Prostate gland (tissue), 2 donors: ENCODE measurements at regions not wholly inside any gene's neighbourhood (a gene's known extent, or its start where the extent isn't known, plus 50 kb on each side); places are given as distances from the start of the nearest gene placed in this dataset.

Experiments used
- POLR2A ChIP-seq: fragments of 450-650 bp; IDR thresholded peaks from one replicate; pipeline ENCODE4 v1.6.1; 2016; ENCODE audit warnings: antibody characterized with exemption, mild to moderate bottlenecking
- POLR2AphosphoS5 ChIP-seq: sonication (generic); formaldehyde crosslinking; IDR thresholded peaks from one replicate; pipeline ENCODE4 v1.6.1; 2017; ENCODE audit warnings: antibody characterized with exemption
- TF ChIP-seq, protein P1 (sequence below), 4 experiments: fragments of 200-600 bp in 2 of 4; fragments of 450-650 bp in 2 of 4; sonication (generic) in 2 of 4; IDR thresholded peaks; 1 replicate in 3 of 4; 2 replicates in 1 of 4; pipeline ENCODE4 v1.5.1; 2016 to 2019; ENCODE audit warnings: antibody characterized with exemption in 4 of 4, mild to moderate bottlenecking in 2 of 4, moderate library complexity in 2 of 4

DNA sequence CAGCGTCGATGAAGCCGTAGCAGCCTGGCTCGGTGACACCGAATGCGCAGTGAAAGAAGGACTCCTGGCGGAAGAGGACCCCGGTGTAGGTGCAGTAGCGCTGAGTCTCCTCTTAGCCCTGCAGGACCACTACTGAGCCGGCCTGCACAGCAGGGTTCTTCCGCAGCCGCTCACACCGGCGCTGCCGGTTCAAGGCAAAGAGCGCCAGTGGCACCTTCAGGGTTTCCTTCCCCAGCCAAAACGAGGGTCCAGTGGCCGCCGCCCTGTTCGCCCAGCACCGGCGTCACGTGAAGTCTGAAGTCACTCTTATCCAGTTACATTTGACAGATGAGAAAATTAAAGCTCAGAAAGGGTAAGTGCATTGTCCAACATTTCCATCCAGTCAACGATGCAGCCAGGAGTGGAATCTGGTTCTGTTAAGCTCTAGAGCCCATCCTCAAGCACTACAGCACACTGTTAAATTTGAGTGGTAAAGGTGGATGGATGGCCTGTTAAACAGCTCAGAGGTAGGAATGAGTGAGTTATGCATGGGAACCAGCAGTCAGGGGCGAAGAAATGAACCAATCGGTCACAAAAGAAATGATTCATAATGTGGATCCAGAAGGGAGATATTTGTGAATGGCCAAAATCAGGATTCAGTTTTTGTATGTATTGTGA lies 50.2 kb upstream of the SMIM36 start:
- no peak for TF ChIP-seq POLR2AphosphoS5
- TF ChIP-seq, protein P1, sequence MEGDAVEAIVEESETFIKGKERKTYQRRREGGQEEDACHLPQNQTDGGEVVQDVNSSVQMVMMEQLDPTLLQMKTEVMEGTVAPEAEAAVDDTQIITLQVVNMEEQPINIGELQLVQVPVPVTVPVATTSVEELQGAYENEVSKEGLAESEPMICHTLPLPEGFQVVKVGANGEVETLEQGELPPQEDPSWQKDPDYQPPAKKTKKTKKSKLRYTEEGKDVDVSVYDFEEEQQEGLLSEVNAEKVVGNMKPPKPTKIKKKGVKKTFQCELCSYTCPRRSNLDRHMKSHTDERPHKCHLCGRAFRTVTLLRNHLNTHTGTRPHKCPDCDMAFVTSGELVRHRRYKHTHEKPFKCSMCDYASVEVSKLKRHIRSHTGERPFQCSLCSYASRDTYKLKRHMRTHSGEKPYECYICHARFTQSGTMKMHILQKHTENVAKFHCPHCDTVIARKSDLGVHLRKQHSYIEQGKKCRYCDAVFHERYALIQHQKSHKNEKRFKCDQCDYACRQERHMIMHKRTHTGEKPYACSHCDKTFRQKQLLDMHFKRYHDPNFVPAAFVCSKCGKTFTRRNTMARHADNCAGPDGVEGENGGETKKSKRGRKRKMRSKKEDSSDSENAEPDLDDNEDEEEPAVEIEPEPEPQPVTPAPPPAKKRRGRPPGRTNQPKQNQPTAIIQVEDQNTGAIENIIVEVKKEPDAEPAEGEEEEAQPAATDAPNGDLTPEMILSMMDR (IDR thresholded peaks at IDR 0.05), result no peak
- no peak for TF ChIP-seq POLR2A
